ENCODE measurements at regions not wholly inside any gene's neighbourhood (a gene's known extent, or its start where the extent isn't known, plus 50 kb on each side); places are given as distances from the start of the nearest gene placed in this dataset. TPM values are rescaled to one million over a fixed set of nuclear protein-coding genes. Genes with fewer than 3 reads are reported as not detected.

Small RNA genes in the stretch of these regions (small RNA-seq; reads per million reads assigned to genes)
- gene AL161932.1 (ENCODE audit: insufficient read depth), result not detected
- gene RNU7-22P (ENCODE audit: insufficient read depth), result not detected
